GM18909 (cell line): ENCODE measurements at regions not wholly inside any gene's neighbourhood (a gene's known extent, or its start where the extent isn't known, plus 50 kb on each side); places are given as distances from the start of the nearest gene placed in this dataset.

Experiments
- ATAC-seq: cut with Tn5 transposase; IDR thresholded peaks from one replicate; pipeline ENCODE4 v1.9.1; 2021; ENCODE audit warnings: mild to moderate bottlenecking; ENCODE audit not compliant: unreplicated experiment, poor library complexity

- peak; percentile 78 for ATAC-seq
These were observed 1282.9 kb downstream of the TBC1D22A start for GRCh38 chr22:48045369-48045768.

GRCh38 chr22:48044487-48045060, 1282.1 kb downstream of the TBC1D22A start:
- no peak for ATAC-seq

- no peak for ATAC-seq
These were observed 1281.1 kb downstream of the TBC1D22A start for GRCh38 chr22:48043581-48043980.

GRCh38 chr22:48042621-48043395, 1280.4 kb downstream of the TBC1D22A start:
- no peak for ATAC-seq

GRCh38 chr22:48039326-48039725, 1276.9 kb downstream of the TBC1D22A start:
- no peak for ATAC-seq

- no peak for ATAC-seq
These were observed 1275.2 kb downstream of the TBC1D22A start for GRCh38 chr22:48037618-48038017.

- no peak for ATAC-seq
These were observed 1273.4 kb downstream of the TBC1D22A start for GRCh38 chr22:48035897-48036296.

- ATAC-seq, result no peak
These were observed 1269.1 kb downstream of the TBC1D22A start for GRCh38 chr22:48031589-48031988.

GRCh38 chr22:48025096-48025495, 1262.6 kb downstream of the TBC1D22A start:
- no peak for ATAC-seq

- ATAC-seq, result no peak
These were observed 1259.5 kb downstream of the TBC1D22A start for GRCh38 chr22:48021991-48022401.

- no peak for ATAC-seq
These were observed 1255.9 kb downstream of the TBC1D22A start for GRCh38 chr22:48018346-48018745.

- ATAC-seq, result no peak
These were observed 1253.3 kb downstream of the TBC1D22A start for GRCh38 chr22:48015701-48016100.

- ATAC-seq, result no peak
These were observed 1242.5 kb downstream of the TBC1D22A start for GRCh38 chr22:48004936-48005335.

GRCh38 chr22:48004038-48004437, 1241.6 kb downstream of the TBC1D22A start:
- ATAC-seq, result no peak

- no peak for ATAC-seq
These were observed 1238.7 kb downstream of the TBC1D22A start for GRCh38 chr22:48001101-48001500.

- no peak for ATAC-seq
These were observed 1235.2 kb downstream of the TBC1D22A start for GRCh38 chr22:47997612-47998011.

GRCh38 chr22:47997052-47997590, 1234.7 kb downstream of the TBC1D22A start:
- ATAC-seq, result no peak

- ATAC-seq, result peak; percentile 43
These were observed 1234.0 kb downstream of the TBC1D22A start for GRCh38 chr22:47996446-47996857.

GRCh38 chr22:47995718-47996117, 1233.3 kb downstream of the TBC1D22A start:
- no peak for ATAC-seq

- ATAC-seq, result no peak
These were observed 1232.8 kb downstream of the TBC1D22A start for GRCh38 chr22:47995264-47995627.

GRCh38 chr22:47994601-47995263, 1232.3 kb downstream of the TBC1D22A start:
- ATAC-seq, result no peak
